Keratinocyte (primary cell): ENCODE measurements at regions not wholly inside any gene's neighbourhood (a gene's known extent, or its start where the extent isn't known, plus 50 kb on each side); places are given as distances from the start of the nearest gene placed in this dataset.

Experiments used
- DNase-seq: peaks from one replicate; pipeline ENCODE4 v3.0.0-alpha.2; 2011; ENCODE audit warnings: low read depth, missing footprints, low spot score
- FAIRE-seq: peaks from 2 replicates; lab custom pipeline; 2011; peaks lifted over from hg19 to GRCh38; lab: Jason Lieb, UNC
- H2AFZ ChIP-seq: 2 replicates; pipeline ENCODE4 v1.6.0; 2012; ENCODE audit warnings: low read length, control low read depth, inconsistent platforms; ENCODE audit not compliant: control insufficient read depth
- H3K27ac ChIP-seq: 2 replicates; pipeline ENCODE4 v1.5.1; 2011; ENCODE audit warnings: low read length; ENCODE audit not compliant: control insufficient read depth, insufficient read depth
- H3K27me3 ChIP-seq: 3 replicates; pipeline ENCODE4 v1.6.0; 2011; ENCODE audit warnings: low read length; ENCODE audit not compliant: control insufficient read depth, insufficient read depth; ENCODE audit errors: extremely low read depth
- H3K36me3 ChIP-seq, 2 experiments: 2 replicates in 1 of 2; 3 replicates in 1 of 2; pipeline ENCODE4 v1.5.1; 2011; ENCODE audit warnings: low read length in 2 of 2, mild to moderate bottlenecking in 1 of 2; ENCODE audit not compliant: control insufficient read depth in 2 of 2, insufficient read depth in 2 of 2; ENCODE audit errors: extremely low read depth in 1 of 2
- H3K4me1 ChIP-seq: 3 replicates; pipeline ENCODE4 v1.5.1; 2011; ENCODE audit warnings: low read length; ENCODE audit not compliant: control insufficient read depth, insufficient read depth; ENCODE audit errors: extremely low read depth
- H3K4me2 ChIP-seq: 3 replicates; pipeline ENCODE4 v1.6.0; 2011; ENCODE audit warnings: low read depth, low read length; ENCODE audit not compliant: control insufficient read depth, insufficient read depth; ENCODE audit errors: extremely low read depth
- H3K4me3 ChIP-seq, 3 experiments: fragments of 200-600 bp in 1 of 3; sonication (generic) in 1 of 3; 2 replicates in 2 of 3; 3 replicates in 1 of 3; pipeline ENCODE4 v1.5.1; 2011 to 2016; ENCODE audit warnings: low read length in 3 of 3, mild to moderate bottlenecking in 3 of 3, control low read depth in 2 of 3, inconsistent platforms in 1 of 3, low read depth in 1 of 3, mixed read lengths in 1 of 3, mixed run types in 1 of 3, moderate library complexity in 1 of 3; ENCODE audit not compliant: control insufficient read depth in 2 of 3, insufficient read depth in 2 of 3; ENCODE audit errors: extremely low read depth in 1 of 3
- H3K79me2 ChIP-seq: 2 replicates; pipeline ENCODE4 v1.6.0; 2012; ENCODE audit warnings: low read length; ENCODE audit not compliant: control insufficient read depth, insufficient read depth
- H3K9ac ChIP-seq: 3 replicates; pipeline ENCODE4 v1.6.0; 2011; ENCODE audit warnings: low read length; ENCODE audit not compliant: control insufficient read depth, insufficient read depth; ENCODE audit errors: extremely low read depth
- H3K9me1 ChIP-seq: 3 replicates; pipeline ENCODE4 v1.6.0; 2011; ENCODE audit warnings: low read length; ENCODE audit not compliant: control insufficient read depth, insufficient read depth; ENCODE audit errors: extremely low read depth
- H3K9me3 ChIP-seq: 2 replicates; pipeline ENCODE4 v1.5.1; 2012; ENCODE audit warnings: low read depth, low read length; ENCODE audit not compliant: control insufficient read depth
- H4K20me1 ChIP-seq: 3 replicates; pipeline ENCODE4 v1.6.0; 2011; ENCODE audit warnings: low read length; ENCODE audit not compliant: control insufficient read depth, insufficient read depth; ENCODE audit errors: extremely low read depth
- EZH2 ChIP-seq: IDR thresholded peaks from one replicate; pipeline ENCODE4 v1.6.1; 2012; ENCODE audit warnings: inconsistent platforms, mild to moderate bottlenecking, low read length, moderate library complexity
- dilution Hi-C: fragments of 300-500 bp; cut with MboI; formaldehyde crosslinking; loops from one replicate; pipeline ENCODE4 v1.7.0; 2020; ENCODE audit warnings: low sequenced_read_pairs; ENCODE audit not compliant: extremely low pct_ligation_motif_present
- TF ChIP-seq, protein P1 (sequence below), 3 experiments: IDR thresholded peaks in 1 of 3; conservative IDR thresholded peaks in 1 of 3; optimal IDR thresholded peaks in 1 of 3; 2 replicates in 2 of 3; 3 replicates in 1 of 3; pipeline versions ENCODE3 to v1.5.1; 2011; ENCODE audit warnings: low read length in 3 of 3, mild to moderate bottlenecking in 3 of 3, moderate library complexity in 2 of 3, control low read depth in 1 of 3, inconsistent platforms in 1 of 3; ENCODE audit not compliant: insufficient read depth in 2 of 3; ENCODE audit errors: extremely low read depth in 1 of 3

DNA sequence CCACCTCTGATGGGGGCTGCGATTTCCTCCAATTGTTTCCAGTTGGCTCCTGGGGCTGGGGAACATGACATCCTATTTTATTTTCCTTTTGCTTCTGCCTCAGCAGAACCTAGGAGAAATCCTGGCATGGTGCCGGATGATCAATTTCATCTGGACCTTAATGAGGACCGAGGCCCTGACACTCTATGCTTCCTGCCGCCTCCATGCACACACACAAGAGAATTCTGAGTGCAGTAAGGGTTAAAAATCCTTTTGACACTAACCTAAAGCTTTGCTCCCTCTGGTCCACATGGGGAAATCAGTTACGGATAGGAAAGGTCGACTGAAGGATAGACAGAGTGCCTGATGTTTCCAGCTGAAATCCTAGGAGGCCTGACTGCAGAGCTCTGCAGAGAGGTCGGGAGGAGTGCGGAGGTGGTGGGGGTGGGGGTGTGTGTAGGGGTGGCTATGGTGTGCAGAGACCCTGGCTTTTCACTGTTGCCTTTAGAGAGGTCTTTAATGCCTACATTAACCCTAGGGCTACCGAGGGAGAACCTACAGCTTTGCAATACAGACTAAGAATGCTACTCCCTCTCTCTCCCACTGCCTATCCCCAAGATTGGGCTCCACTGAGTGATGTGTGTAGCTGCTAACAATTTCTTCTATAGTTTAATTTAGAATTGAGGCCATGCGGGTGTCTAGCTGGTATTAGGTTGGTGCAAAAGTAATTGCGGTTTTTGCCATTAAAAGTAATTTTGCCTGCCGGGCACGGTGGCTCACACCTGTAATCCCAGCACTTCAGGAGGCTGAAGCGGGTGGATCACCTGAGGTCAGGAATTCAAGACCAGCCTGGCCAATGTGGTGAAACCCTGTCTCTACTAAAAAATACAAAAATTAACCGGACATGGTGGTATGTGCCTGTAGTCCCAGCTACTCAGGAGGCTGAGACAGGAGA lies 53.6 kb upstream of the INCENP start:
- DNase-seq, result no peak

DNA sequence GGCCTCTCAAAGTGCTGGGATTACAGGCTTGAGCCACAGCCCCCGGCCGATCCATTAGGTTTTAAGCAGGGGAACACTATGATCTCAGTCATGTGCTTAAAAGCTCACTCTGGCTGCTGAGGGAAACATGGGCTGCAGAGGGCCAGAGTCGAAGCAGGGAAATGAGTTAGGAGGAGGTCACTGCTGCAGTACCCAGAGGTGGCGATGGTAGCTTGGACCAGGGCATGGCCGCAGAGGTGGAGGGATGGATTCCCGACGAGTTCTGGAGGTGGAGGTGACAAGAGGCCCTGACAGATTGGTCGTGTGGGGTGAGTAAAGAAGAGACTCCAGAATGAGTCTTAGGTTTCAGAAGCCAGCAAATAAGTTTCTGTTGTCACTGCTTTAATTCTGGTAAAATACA lies 54.4 kb upstream of the INCENP start:
- H3K27me3 ChIP-seq, result no peaks in the 10 kb centered on the region
- H3K9me3 ChIP-seq, result no peaks in the 10 kb centered on the region
- H3K36me3 ChIP-seq, result no peaks in the 10 kb centered on the region
- TF ChIP-seq, protein P1, sequence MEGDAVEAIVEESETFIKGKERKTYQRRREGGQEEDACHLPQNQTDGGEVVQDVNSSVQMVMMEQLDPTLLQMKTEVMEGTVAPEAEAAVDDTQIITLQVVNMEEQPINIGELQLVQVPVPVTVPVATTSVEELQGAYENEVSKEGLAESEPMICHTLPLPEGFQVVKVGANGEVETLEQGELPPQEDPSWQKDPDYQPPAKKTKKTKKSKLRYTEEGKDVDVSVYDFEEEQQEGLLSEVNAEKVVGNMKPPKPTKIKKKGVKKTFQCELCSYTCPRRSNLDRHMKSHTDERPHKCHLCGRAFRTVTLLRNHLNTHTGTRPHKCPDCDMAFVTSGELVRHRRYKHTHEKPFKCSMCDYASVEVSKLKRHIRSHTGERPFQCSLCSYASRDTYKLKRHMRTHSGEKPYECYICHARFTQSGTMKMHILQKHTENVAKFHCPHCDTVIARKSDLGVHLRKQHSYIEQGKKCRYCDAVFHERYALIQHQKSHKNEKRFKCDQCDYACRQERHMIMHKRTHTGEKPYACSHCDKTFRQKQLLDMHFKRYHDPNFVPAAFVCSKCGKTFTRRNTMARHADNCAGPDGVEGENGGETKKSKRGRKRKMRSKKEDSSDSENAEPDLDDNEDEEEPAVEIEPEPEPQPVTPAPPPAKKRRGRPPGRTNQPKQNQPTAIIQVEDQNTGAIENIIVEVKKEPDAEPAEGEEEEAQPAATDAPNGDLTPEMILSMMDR (optimal IDR thresholded peaks at IDR 0.05 in 1 of 3, IDR thresholded peaks at IDR 0.05 in 1 of 3, conservative IDR thresholded peaks at IDR 0.05 in 1 of 3; ENCODE audit: extremely low read depth in 1 of 3, insufficient read depth in 2 of 3, low read length in 3 of 3), result no peak
- TF ChIP-seq EZH2, result no peak
- no peak for FAIRE-seq
- H2AFZ ChIP-seq, result no peak overlapping the region
- no peaks in the 10 kb centered on the region for H3K79me2 ChIP-seq
- H3K4me3 ChIP-seq, result no peak overlapping the region
- dilution Hi-C loops, result no loop called here
- no peaks in the 10 kb centered on the region for H3K4me1 ChIP-seq
- H3K27ac ChIP-seq, result no peak overlapping the region
- H3K9me1 ChIP-seq, result no peaks in the 10 kb centered on the region
- no peak overlapping the region for H3K4me2 ChIP-seq
- H3K9ac ChIP-seq, result no peak overlapping the region
- DNase-seq, result no peak
- no peaks in the 10 kb centered on the region for H4K20me1 ChIP-seq

More for the DNA sequence above, 53.6 kb upstream of the INCENP start:
- Histone ChIP-seq H3K79me2 (no peaks in the 10 kb centered on the region), H3K9me1 (no peaks in the 10 kb centered on the region), H3K27me3 (no peaks in the 10 kb centered on the region), H3K4me3 (no peak overlapping the region), H3K27ac (no peak overlapping the region), H3K9me3 (no peaks in the 10 kb centered on the region), H3K36me3 (no peaks in the 10 kb centered on the region), H3K9ac (no peak overlapping the region), H4K20me1 (no peaks in the 10 kb centered on the region), H3K4me1 (no peaks in the 10 kb centered on the region), H2AFZ (no peak overlapping the region), H3K4me2 (no peak overlapping the region)
- no peak for TF ChIP-seq EZH2
- TF ChIP-seq, protein P1 (optimal IDR thresholded peaks at IDR 0.05 in 1 of 3, IDR thresholded peaks at IDR 0.05 in 1 of 3, conservative IDR thresholded peaks at IDR 0.05 in 1 of 3; ENCODE audit: extremely low read depth in 1 of 3, insufficient read depth in 2 of 3, low read length in 3 of 3), result no peak
- no peak for FAIRE-seq
- dilution Hi-C loops, result no loop called here
